PC-3 (cell line): ENCODE measurements at regions not wholly inside any gene's neighbourhood (a gene's known extent, or its start where the extent isn't known, plus 50 kb on each side); places are given as distances from the start of the nearest gene placed in this dataset.

ENCODE experiments used
- ATAC-seq: fragments of 200-7000 bp; cut with Tn5 transposase; 2 replicates; pipeline ENCODE4 v1.9.1; 2020; ENCODE audit warnings: mild to moderate bottlenecking, moderate library complexity
- BruUV-seq: library from RNA; stranded (reverse); fragments of 400-500 nt; replicated peaks from 2 replicates; lab custom pipeline; 2021; lab: Mats Ljungman, UMichigan
- CTCF ChIA-PET: fragments of 300-600 bp; sonication (Branson Sonifier 250); formaldehyde crosslinking; loops from one replicate; lab custom pipeline; 2022; ENCODE audit warnings: antibody characterized with exemption; lab: Charles Lee
- POLR2A ChIA-PET: fragments of 300-600 bp; sonication (Branson Sonifier 250); formaldehyde crosslinking; loops from one replicate; lab custom pipeline; 2022; ENCODE audit warnings: antibody characterized with exemption; ENCODE audit not compliant: unreplicated experiment; lab: Charles Lee
- DNase-seq: peaks from one replicate; pipeline ENCODE4 v3.0.0-alpha.2; 2015
- H2AFZ ChIP-seq: fragments of 300-600 bp; sonication (generic); 2 replicates; pipeline ENCODE4 v1.6.0; 2016; ENCODE audit warnings: antibody characterized with exemption, low read length
- H3F3A ChIP-seq: fragments of 300-600 bp; sonication (generic); one replicate; pipeline ENCODE4 v1.6.0; 2017; ENCODE audit warnings: antibody characterized with exemption, low read length, control low read depth, mild to moderate bottlenecking; ENCODE audit not compliant: unreplicated experiment
- H3K27ac ChIP-seq: fragments of 300-600 bp; sonication (generic); 2 replicates; pipeline ENCODE4 v1.5.1; 2016; ENCODE audit warnings: mild to moderate bottlenecking, low read length
- H3K27me3 ChIP-seq: fragments of 300-600 bp; sonication (generic); 2 replicates; pipeline ENCODE4 v1.6.1; 2016; ENCODE audit warnings: low read length, mixed read lengths
- H3K36me3 ChIP-seq: fragments of 300-600 bp; sonication (generic); 2 replicates; pipeline ENCODE4 v1.6.1; 2016; ENCODE audit warnings: low read depth, mixed run types, low read length, mixed read lengths
- H3K4me1 ChIP-seq: fragments of 300-600 bp; sonication (generic); 2 replicates; pipeline ENCODE4 v1.5.1; 2016; ENCODE audit warnings: low read length; ENCODE audit not compliant: insufficient read depth
- H3K4me2 ChIP-seq: fragments of 300-600 bp; sonication (generic); 2 replicates; pipeline ENCODE4 v1.6.0; 2016; ENCODE audit warnings: low read length
- H3K4me3 ChIP-seq: fragments of 300-600 bp; sonication (generic); 2 replicates; pipeline ENCODE4 v1.5.1; 2016; ENCODE audit warnings: mild to moderate bottlenecking, low read length, mixed read lengths
- H3K79me2 ChIP-seq: fragments of 300-600 bp; sonication (generic); 2 replicates; pipeline ENCODE4 v1.6.1; 2017; ENCODE audit warnings: low read length, mixed read lengths
- H3K9ac ChIP-seq: fragments of 300-600 bp; sonication (generic); 2 replicates; pipeline ENCODE4 v1.6.0; 2016; ENCODE audit warnings: mild to moderate bottlenecking, low read length
- H3K9me2 ChIP-seq: fragments of 300-600 bp; sonication (generic); replicated peaks from 2 replicates; pipeline ENCODE4 v1.6.1; 2016; ENCODE audit warnings: mixed run types, low read length, mixed read lengths
- H3K9me3 ChIP-seq: fragments of 300-600 bp; sonication (generic); 2 replicates; pipeline ENCODE4 v1.6.1; 2016; ENCODE audit warnings: low read length, mixed read lengths
- H4K20me1 ChIP-seq: fragments of 300-600 bp; sonication (generic); 2 replicates; pipeline ENCODE4 v1.6.1; 2016; ENCODE audit warnings: low read length, mixed read lengths
- EZH2 ChIP-seq: fragments of 300-600 bp; sonication (generic); IDR thresholded peaks from one replicate; pipeline ENCODE4 v1.6.1; 2017; ENCODE audit warnings: antibody characterized with exemption, mild to moderate bottlenecking, low read length; ENCODE audit not compliant: unreplicated experiment
- EZH2phosphoT487 ChIP-seq: fragments of 300-600 bp; sonication (generic); IDR thresholded peaks from 2 replicates; pipeline ENCODE4 v1.6.1; 2018; ENCODE audit warnings: mild to moderate bottlenecking, antibody characterized with exemption, low read length, borderline replicate concordance
- intact Hi-C: fragments of 100-400 bp; cut with micrococcal nuclease; formaldehyde crosslinking; loops from 2 replicates; pipeline ENCODE4 v1.9.0; 2023
- TF ChIP-seq, protein P1 (sequence below): fragments of 300-600 bp; sonication (generic); conservative IDR thresholded peaks from 2 replicates; pipeline ENCODE4 v1.5.1; 2017; ENCODE audit warnings: antibody characterized with exemption, low read depth, mild to moderate bottlenecking, low read length

DNA sequence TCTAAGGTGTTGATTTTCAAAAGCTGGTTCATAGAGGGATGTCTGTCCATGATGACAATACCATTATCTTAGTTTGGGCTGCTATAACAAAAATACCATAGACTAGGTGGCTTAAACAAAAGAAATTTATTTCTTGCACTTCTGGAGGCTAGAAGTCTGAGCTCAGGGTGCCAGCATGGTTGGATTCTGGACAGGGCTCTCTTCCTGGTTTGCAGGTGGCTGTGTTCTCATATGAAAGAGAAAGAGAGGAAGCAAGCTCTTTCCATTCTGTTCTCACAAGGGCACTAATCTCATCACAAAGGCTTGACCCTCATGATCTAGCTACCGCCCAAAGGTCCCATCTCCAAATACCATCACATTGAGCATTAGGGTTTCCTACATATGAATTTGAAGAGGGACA, 144.5 kb upstream of the SLC24A3 start:
- H3K4me2 ChIP-seq, result no peak overlapping the region
- no peak for TF ChIP-seq EZH2phosphoT487
- ATAC-seq (no peak), DNase-seq (no peak)
- no peak overlapping the region for H3K4me3 ChIP-seq
- no peaks in the 10 kb centered on the region for H3K36me3 ChIP-seq
- ChIA-PET POLR2A (no interaction called here), CTCF (no interaction called here)
- H3K4me1 ChIP-seq, result no peaks in the 10 kb centered on the region
- no peak overlapping the region for H3K9ac ChIP-seq
- H3K9me3 ChIP-seq, result 0 out of 2 replicates have a peak, but pooled peaks cover 6% of the 10 kb centered on the region
- no peaks in the 10 kb centered on the region for H3K79me2 ChIP-seq
- no peaks in the 10 kb centered on the region for H4K20me1 ChIP-seq
- no peak overlapping the region for H2AFZ ChIP-seq
- H3K27ac ChIP-seq, result no peak overlapping the region
- H3K9me2 ChIP-seq, result no peaks in the 10 kb centered on the region
- no TSS peak for BruUV-seq
- H3K27me3 ChIP-seq, result peaks cover 4% of the 10 kb centered on the region; the same call in 1 of the 2 replicates
- H3F3A ChIP-seq, result no peaks in the 10 kb centered on the region
- intact Hi-C loops, result no loop called here

DNA sequence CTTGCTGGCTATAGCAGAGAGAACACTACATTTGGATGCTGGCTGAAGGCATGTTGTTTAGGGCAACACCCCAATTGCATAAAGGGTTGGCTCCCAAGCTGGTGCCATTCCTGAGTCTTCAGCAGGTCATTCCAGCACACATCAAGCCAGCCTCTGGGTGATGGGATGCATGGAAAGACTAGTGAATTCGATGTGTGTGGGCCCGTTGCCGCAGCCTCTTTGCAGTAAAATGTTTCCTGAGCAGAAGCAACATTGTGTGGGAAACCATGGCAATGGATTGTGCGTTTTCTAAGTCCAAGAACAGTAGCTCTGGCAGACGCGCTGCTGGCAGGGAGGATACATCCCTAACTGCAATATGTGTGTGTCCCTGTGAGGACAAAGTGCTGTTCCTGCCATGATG, 142.4 kb upstream of the SLC24A3 start:
- no peak overlapping the region for H3K27ac ChIP-seq
- H3K36me3 ChIP-seq, result no peaks in the 10 kb centered on the region
- no peak overlapping the region for H3K4me3 ChIP-seq
- BruUV-seq, result no TSS peak
- no peak overlapping the region for H2AFZ ChIP-seq
- intact Hi-C loops, result no loop called here
- no peak for TF ChIP-seq EZH2
- TF ChIP-seq EZH2phosphoT487, result no peak
- TF ChIP-seq, protein P1, sequence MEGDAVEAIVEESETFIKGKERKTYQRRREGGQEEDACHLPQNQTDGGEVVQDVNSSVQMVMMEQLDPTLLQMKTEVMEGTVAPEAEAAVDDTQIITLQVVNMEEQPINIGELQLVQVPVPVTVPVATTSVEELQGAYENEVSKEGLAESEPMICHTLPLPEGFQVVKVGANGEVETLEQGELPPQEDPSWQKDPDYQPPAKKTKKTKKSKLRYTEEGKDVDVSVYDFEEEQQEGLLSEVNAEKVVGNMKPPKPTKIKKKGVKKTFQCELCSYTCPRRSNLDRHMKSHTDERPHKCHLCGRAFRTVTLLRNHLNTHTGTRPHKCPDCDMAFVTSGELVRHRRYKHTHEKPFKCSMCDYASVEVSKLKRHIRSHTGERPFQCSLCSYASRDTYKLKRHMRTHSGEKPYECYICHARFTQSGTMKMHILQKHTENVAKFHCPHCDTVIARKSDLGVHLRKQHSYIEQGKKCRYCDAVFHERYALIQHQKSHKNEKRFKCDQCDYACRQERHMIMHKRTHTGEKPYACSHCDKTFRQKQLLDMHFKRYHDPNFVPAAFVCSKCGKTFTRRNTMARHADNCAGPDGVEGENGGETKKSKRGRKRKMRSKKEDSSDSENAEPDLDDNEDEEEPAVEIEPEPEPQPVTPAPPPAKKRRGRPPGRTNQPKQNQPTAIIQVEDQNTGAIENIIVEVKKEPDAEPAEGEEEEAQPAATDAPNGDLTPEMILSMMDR, result no peak
- CTCF ChIA-PET, result no interaction called here
- POLR2A ChIA-PET, result no interaction called here
- H3K9me2 ChIP-seq, result no peaks in the 10 kb centered on the region
- H3K4me2 ChIP-seq, result no peak overlapping the region
- H3K9ac ChIP-seq, result no peak overlapping the region
- H3K4me1 ChIP-seq, result peaks cover 3% of the 10 kb centered on the region
- H3F3A ChIP-seq, result no peaks in the 10 kb centered on the region
- no peak for DNase-seq
- peaks cover 4% of the 10 kb centered on the region; the same call in 1 of the 2 replicates for H3K27me3 ChIP-seq
- no peak for ATAC-seq
- H4K20me1 ChIP-seq, result no peaks in the 10 kb centered on the region
- no peaks in the 10 kb centered on the region for H3K79me2 ChIP-seq
- H3K9me3 ChIP-seq, result no peaks in the 10 kb centered on the region

DNA sequence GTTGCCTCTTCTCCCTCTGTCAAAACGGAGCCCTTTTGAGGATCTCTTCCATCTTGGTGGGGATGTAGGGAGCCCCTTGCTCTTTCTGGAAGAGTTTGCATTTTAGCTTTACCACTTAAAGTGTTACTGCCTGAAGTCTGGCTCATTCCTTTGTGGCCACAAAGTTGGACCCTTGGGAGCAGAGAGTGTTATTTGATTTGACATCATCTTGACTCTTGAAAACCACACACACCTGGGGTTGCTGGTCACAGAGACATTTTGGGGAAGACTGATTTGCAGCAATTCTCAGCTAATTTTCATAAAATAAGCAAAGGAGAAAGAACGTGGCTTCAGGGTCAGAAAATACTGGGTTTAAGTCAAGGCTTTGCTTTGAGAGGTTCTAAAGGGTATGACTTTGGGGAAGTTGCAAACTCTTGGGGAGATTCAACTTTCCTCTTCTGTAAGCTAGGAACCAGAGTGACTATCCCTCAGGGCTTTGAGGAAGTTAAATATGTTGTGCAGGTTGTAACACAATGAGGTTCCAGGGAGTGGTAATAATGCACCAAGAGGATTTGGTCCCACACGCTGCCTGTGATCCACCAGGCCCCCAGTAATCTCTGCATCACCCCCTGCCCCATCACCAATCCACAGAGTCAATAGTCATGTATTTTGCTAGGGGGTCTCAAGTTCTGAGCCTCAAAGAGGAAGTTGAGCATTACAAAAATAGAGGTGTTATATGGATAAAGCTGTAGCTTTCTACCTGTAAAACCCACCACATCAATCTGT, 141.6 kb upstream of the SLC24A3 start:
- no peak overlapping the region for H3K4me2 ChIP-seq
- H3K79me2 ChIP-seq, result no peaks in the 10 kb centered on the region
- H3K27ac ChIP-seq, result no peak overlapping the region
- ATAC-seq (no peak), DNase-seq (no peak)
- no peaks in the 10 kb centered on the region for H3K9me2 ChIP-seq
- no peaks in the 10 kb centered on the region for H3K36me3 ChIP-seq
- H2AFZ ChIP-seq, result no peak overlapping the region
- intact Hi-C loops, result no loop called here
- POLR2A ChIA-PET, result no interaction called here
- CTCF ChIA-PET, result no interaction called here
- peaks cover 4% of the 10 kb centered on the region; the same call in 1 of the 2 replicates for H3K27me3 ChIP-seq
- TF ChIP-seq EZH2phosphoT487 (no peak), EZH2 (no peak)
- TF ChIP-seq, protein P1, result no peak
- no peak overlapping the region for H3K9ac ChIP-seq
- no peaks in the 10 kb centered on the region for H3F3A ChIP-seq
- H3K4me1 ChIP-seq, result peaks cover 10% of the 10 kb centered on the region
- no peak overlapping the region for H3K4me3 ChIP-seq
- no peaks in the 10 kb centered on the region for H4K20me1 ChIP-seq
- H3K9me3 ChIP-seq, result no peaks in the 10 kb centered on the region
- BruUV-seq, result no TSS peak
